SK-N-SH (cell line): ENCODE measurements at regions not wholly inside any gene's neighbourhood (a gene's known extent, or its start where the extent isn't known, plus 50 kb on each side); places are given as distances from the start of the nearest gene placed in this dataset.

Experiments
- CTCF ChIA-PET: fragments of 300-600, 350-600 bp; formaldehyde crosslinking; extraction: SDS; loops from one replicate; lab custom pipeline; 2021; lab: Yijun Ruan, JAX
- POLR2A ChIA-PET: fragments of 350-600 bp; sonication (Branson Sonifier 250); formaldehyde crosslinking; extraction: SDS; loops from one replicate; lab custom pipeline; 2020; ENCODE audit warnings: antibody characterized with exemption, inconsistent platforms; lab: Yijun Ruan, JAX
- DNase-seq: peaks from one replicate; pipeline ENCODE4 v3.0.0; 2012
- H2AFZ ChIP-seq: fragments of 200-600 bp; sonication (generic); 2 replicates; pipeline ENCODE4 v1.8.1; 2016; ENCODE audit warnings: antibody characterized with exemption, mild to moderate bottlenecking, low read depth
- H3F3A ChIP-seq: fragments of 200-600 bp; sonication (generic); replicated peaks from 2 replicates; pipeline ENCODE3; 2016; ENCODE audit warnings: antibody characterized with exemption, mild to moderate bottlenecking; ENCODE audit not compliant: insufficient read depth
- H3K27ac ChIP-seq, 2 experiments: fragments of 200-500 bp in 1 of 2; fragments of 200-600 bp in 1 of 2; sonication (Bioruptor generic) in 1 of 2; sonication (generic), shearing (Covaris generic) in 1 of 2; 2 replicates each; pipeline versions ENCODE4 v1.5.1 to v1.6.1; 2014 to 2016; ENCODE audit warnings: low read depth in 2 of 2, inconsistent platforms in 1 of 2, low read length in 1 of 2, mild to moderate bottlenecking in 1 of 2, mixed read lengths in 1 of 2
- H3K27me3 ChIP-seq: fragments of 200-600 bp; sonication (generic), shearing (Covaris generic); 2 replicates; pipeline ENCODE4 v1.6.1; 2016; ENCODE audit warnings: mixed run types; ENCODE audit not compliant: insufficient read depth
- H3K36me3 ChIP-seq, 2 experiments: fragments of 200-500 bp in 1 of 2; fragments of 200-600 bp in 1 of 2; sonication (Bioruptor generic) in 1 of 2; sonication (generic) in 1 of 2; replicated peaks in 1 of 2; 2 replicates each; pipeline versions ENCODE3 to v1.5.1; 2014 to 2016; ENCODE audit warnings: low read length in 1 of 2, mild to moderate bottlenecking in 1 of 2; ENCODE audit not compliant: insufficient read depth in 2 of 2, control insufficient read depth in 1 of 2
- H3K4me1 ChIP-seq, 2 experiments: fragments of 200-500 bp in 1 of 2; fragments of 200-600 bp in 1 of 2; sonication (Bioruptor generic) in 1 of 2; sonication (generic), shearing (Covaris generic) in 1 of 2; 2 replicates each; pipeline versions ENCODE4 v1.5.1 to v1.6.1; 2014 to 2016; ENCODE audit warnings: low read depth in 1 of 2, low read length in 1 of 2, mixed run types in 1 of 2; ENCODE audit not compliant: insufficient read depth in 2 of 2, control insufficient read depth in 1 of 2
- H3K4me2 ChIP-seq: fragments of 200-600 bp; sonication (generic), shearing (Covaris generic); 2 replicates; pipeline ENCODE4 v1.6.1; 2017; ENCODE audit warnings: mixed run types
- H3K4me3 ChIP-seq, 2 experiments: fragments of 200-500 bp in 1 of 2; fragments of 200-600 bp in 1 of 2; sonication (Bioruptor generic) in 1 of 2; sonication (generic), shearing (Covaris generic) in 1 of 2; 2 replicates each; pipeline versions ENCODE4 v1.5.1 to v1.8.1; 2014 to 2016; ENCODE audit warnings: low read depth in 2 of 2, inconsistent platforms in 1 of 2, low read length in 1 of 2, mild to moderate bottlenecking in 1 of 2, mixed read lengths in 1 of 2, moderate library complexity in 1 of 2
- H3K79me2 ChIP-seq: fragments of 200-600 bp; sonication (generic); 2 replicates; pipeline ENCODE4 v1.8.1; 2017; ENCODE audit warnings: mild to moderate bottlenecking; ENCODE audit not compliant: insufficient read depth
- H3K9ac ChIP-seq: fragments of 200-600 bp; sonication (generic); 2 replicates; pipeline ENCODE4 v1.6.1; 2017; ENCODE audit warnings: mixed run types
- H3K9me2 ChIP-seq: fragments of 200-600 bp; sonication (generic); 2 replicates; pipeline ENCODE4 v1.6.1; 2017; ENCODE audit warnings: mixed run types
- H3K9me3 ChIP-seq: fragments of 200-600 bp; sonication (generic); 2 replicates; pipeline ENCODE4 v1.6.1; 2017; ENCODE audit warnings: mixed run types, mild to moderate bottlenecking, moderate library complexity
- H4K20me1 ChIP-seq: fragments of 200-600 bp; sonication (generic); 2 replicates; pipeline ENCODE4 v1.6.1; 2017; ENCODE audit warnings: mild to moderate bottlenecking, mixed run types; ENCODE audit not compliant: insufficient read depth
- CHD2 ChIP-seq: fragments of 150-350 bp; IDR thresholded peaks from 2 replicates; pipeline ENCODE4 v1.6.1; 2018; ENCODE audit warnings: low read length; ENCODE audit not compliant: partially characterized antibody
- EZH2phosphoT487 ChIP-seq: fragments of 200-600 bp; sonication (generic); IDR thresholded peaks from 2 replicates; pipeline ENCODE4 v1.6.1; 2017; ENCODE audit warnings: low read depth, mixed run types, mild to moderate bottlenecking, antibody characterized with exemption, moderate library complexity, borderline replicate concordance
- FOSL2 ChIP-seq: IDR thresholded peaks from 2 replicates; pipeline ENCODE4 v1.4.0; 2012; ENCODE audit warnings: low read depth, mild to moderate bottlenecking, moderate library complexity, borderline replicate concordance
- MEF2A ChIP-seq: IDR thresholded peaks from 2 replicates; pipeline ENCODE4 v1.4.0; 2012; ENCODE audit warnings: low read depth, borderline replicate concordance
- MXI1 ChIP-seq: IDR thresholded peaks from 2 replicates; pipeline ENCODE4 v1.6.1; 2012; ENCODE audit warnings: mild to moderate bottlenecking, low read depth, low read length, improper control_type of control experiment
- NFIC ChIP-seq: IDR thresholded peaks from 2 replicates; pipeline ENCODE4 v1.4.0; 2012; ENCODE audit warnings: borderline replicate concordance
- NRF1 ChIP-seq: IDR thresholded peaks from 2 replicates; pipeline ENCODE4 v1.6.1; 2012; ENCODE audit warnings: low read depth, mild to moderate bottlenecking, low read length
- POLR2AphosphoS5 ChIP-seq: IDR thresholded peaks from 2 replicates; pipeline ENCODE4 v1.6.1; 2012; ENCODE audit warnings: low read depth, low read length
- RCOR1 ChIP-seq: fragments of 150-350 bp; IDR thresholded peaks from 2 replicates; pipeline ENCODE4 v1.6.1; 2017; ENCODE audit warnings: antibody characterized with exemption, low read length
- RXRA ChIP-seq: IDR thresholded peaks from 2 replicates; pipeline ENCODE4 v1.4.0; 2012; ENCODE audit warnings: low read depth, mild to moderate bottlenecking, borderline replicate concordance
- SMC3 ChIP-seq: IDR thresholded peaks from 2 replicates; pipeline ENCODE4 v1.6.1; 2012; ENCODE audit warnings: low read depth, low read length, improper control_type of control experiment
- TAF1 ChIP-seq: IDR thresholded peaks from 2 replicates; pipeline ENCODE4 v1.6.1; 2012; ENCODE audit warnings: low read depth, mild to moderate bottlenecking, low read length, moderate library complexity, borderline replicate concordance
- TCF12 ChIP-seq: IDR thresholded peaks from 2 replicates; pipeline ENCODE4 v1.4.0; 2012
- TEAD4 ChIP-seq: IDR thresholded peaks from 2 replicates; pipeline ENCODE4 v1.4.0; 2012; ENCODE audit warnings: mild to moderate bottlenecking, borderline replicate concordance; ENCODE audit not compliant: insufficient read depth
- WGBS: methylation state at CpG from one replicate; pipeline ENCODE4 v1.1.6; 2017; ENCODE audit warnings: low lambda C conversion rate; 5-methylcytosine and 5-hydroxymethylcytosine counted together
- TF ChIP-seq, protein P1 (sequence below): IDR thresholded peaks from 2 replicates; pipeline ENCODE4 v1.6.1; 2012; ENCODE audit warnings: mild to moderate bottlenecking, low read depth, low read length, moderate library complexity
- TF ChIP-seq, protein P2 (sequence below): IDR thresholded peaks from 2 replicates; pipeline ENCODE4; 2012
- TF ChIP-seq, protein P3 (sequence below): fragments of 150-350 bp; IDR thresholded peaks from 2 replicates; pipeline ENCODE4 v1.6.1; 2017; ENCODE audit warnings: antibody characterized with exemption, low read length, low read depth, borderline replicate concordance
- TF ChIP-seq, protein P4 (sequence below): IDR thresholded peaks from 2 replicates; pipeline ENCODE4 v1.4.0; 2012; ENCODE audit warnings: low read depth, borderline replicate concordance
- TF ChIP-seq, protein P5 (sequence below): fragments of 150-350 bp; IDR thresholded peaks from 2 replicates; pipeline ENCODE4 v1.6.1; 2016; ENCODE audit warnings: mild to moderate bottlenecking, low read depth, low read length
- TF ChIP-seq, protein P6 (sequence below): IDR thresholded peaks from 2 replicates; pipeline ENCODE4 v1.4.0; 2012; ENCODE audit warnings: low read depth

DNA sequence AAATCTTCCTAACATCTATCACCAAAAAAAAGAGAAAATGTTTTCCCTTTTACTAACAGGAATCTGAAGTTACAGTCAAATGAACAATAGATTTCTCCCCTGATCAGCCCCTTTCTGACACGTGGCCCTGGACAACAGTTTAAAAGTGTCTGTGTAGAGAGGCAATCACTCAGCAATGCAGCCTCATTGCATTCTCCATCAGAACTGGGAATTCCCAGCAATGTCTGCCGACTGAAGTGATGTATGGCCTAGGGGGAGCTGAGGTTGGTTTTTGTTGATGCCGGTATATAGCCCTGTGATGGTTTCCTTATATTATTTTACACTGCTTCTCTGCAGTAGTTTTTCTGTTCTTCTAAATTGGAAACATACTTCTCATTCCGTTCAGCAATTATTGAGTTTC lies 904.3 kb upstream of the CDH8 start:
- ChIA-PET CTCF (no interaction called here), POLR2A (no interaction called here)
- no peak for DNase-seq
- 32% methylated on average over 4 of the region's 4 CpGs for WGBS
- no peaks in the 10 kb centered on the region for H3K36me3 ChIP-seq
- peaks cover 0 to 2% of the 10 kb centered on the region in 2 experiments; a peak in 1 of 4 replicates for H3K4me1 ChIP-seq
- H3K9me2 ChIP-seq, result no peaks in the 10 kb centered on the region
- no peak overlapping the region for H3K4me3 ChIP-seq
- H3K27ac ChIP-seq, result no peak overlapping the region
- no peak overlapping the region for H2AFZ ChIP-seq
- no peaks in the 10 kb centered on the region for H3K27me3 ChIP-seq
- H3K79me2 ChIP-seq, result no peaks in the 10 kb centered on the region
- H3K9me3 ChIP-seq, result no peaks in the 10 kb centered on the region
- H3K9ac ChIP-seq, result no peak overlapping the region
- TF ChIP-seq NRF1, result no peak
- TF ChIP-seq, protein P1, sequence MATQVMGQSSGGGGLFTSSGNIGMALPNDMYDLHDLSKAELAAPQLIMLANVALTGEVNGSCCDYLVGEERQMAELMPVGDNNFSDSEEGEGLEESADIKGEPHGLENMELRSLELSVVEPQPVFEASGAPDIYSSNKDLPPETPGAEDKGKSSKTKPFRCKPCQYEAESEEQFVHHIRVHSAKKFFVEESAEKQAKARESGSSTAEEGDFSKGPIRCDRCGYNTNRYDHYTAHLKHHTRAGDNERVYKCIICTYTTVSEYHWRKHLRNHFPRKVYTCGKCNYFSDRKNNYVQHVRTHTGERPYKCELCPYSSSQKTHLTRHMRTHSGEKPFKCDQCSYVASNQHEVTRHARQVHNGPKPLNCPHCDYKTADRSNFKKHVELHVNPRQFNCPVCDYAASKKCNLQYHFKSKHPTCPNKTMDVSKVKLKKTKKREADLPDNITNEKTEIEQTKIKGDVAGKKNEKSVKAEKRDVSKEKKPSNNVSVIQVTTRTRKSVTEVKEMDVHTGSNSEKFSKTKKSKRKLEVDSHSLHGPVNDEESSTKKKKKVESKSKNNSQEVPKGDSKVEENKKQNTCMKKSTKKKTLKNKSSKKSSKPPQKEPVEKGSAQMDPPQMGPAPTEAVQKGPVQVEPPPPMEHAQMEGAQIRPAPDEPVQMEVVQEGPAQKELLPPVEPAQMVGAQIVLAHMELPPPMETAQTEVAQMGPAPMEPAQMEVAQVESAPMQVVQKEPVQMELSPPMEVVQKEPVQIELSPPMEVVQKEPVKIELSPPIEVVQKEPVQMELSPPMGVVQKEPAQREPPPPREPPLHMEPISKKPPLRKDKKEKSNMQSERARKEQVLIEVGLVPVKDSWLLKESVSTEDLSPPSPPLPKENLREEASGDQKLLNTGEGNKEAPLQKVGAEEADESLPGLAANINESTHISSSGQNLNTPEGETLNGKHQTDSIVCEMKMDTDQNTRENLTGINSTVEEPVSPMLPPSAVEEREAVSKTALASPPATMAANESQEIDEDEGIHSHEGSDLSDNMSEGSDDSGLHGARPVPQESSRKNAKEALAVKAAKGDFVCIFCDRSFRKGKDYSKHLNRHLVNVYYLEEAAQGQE, result no peak
- no peak for TF ChIP-seq TCF12
- TF ChIP-seq EZH2phosphoT487, result no peak
- TF ChIP-seq TAF1, result no peak
- TF ChIP-seq, protein P2, sequence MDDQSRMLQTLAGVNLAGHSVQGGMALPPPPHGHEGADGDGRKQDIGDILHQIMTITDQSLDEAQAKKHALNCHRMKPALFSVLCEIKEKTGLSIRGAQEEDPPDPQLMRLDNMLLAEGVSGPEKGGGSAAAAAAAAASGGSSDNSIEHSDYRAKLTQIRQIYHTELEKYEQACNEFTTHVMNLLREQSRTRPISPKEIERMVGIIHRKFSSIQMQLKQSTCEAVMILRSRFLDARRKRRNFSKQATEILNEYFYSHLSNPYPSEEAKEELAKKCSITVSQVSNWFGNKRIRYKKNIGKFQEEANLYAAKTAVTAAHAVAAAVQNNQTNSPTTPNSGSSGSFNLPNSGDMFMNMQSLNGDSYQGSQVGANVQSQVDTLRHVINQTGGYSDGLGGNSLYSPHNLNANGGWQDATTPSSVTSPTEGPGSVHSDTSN, result no peak
- no peak for TF ChIP-seq FOSL2
- TF ChIP-seq, protein P3, sequence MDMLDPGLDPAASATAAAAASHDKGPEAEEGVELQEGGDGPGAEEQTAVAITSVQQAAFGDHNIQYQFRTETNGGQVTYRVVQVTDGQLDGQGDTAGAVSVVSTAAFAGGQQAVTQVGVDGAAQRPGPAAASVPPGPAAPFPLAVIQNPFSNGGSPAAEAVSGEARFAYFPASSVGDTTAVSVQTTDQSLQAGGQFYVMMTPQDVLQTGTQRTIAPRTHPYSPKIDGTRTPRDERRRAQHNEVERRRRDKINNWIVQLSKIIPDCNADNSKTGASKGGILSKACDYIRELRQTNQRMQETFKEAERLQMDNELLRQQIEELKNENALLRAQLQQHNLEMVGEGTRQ, result no peak
- TF ChIP-seq, protein P4, sequence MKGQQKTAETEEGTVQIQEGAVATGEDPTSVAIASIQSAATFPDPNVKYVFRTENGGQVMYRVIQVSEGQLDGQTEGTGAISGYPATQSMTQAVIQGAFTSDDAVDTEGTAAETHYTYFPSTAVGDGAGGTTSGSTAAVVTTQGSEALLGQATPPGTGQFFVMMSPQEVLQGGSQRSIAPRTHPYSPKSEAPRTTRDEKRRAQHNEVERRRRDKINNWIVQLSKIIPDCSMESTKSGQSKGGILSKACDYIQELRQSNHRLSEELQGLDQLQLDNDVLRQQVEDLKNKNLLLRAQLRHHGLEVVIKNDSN, result no peak
- TF ChIP-seq CHD2, result no peak
- TF ChIP-seq RXRA, result no peak
- TF ChIP-seq RCOR1, result no peak
- TF ChIP-seq MEF2A, result no peak
- TF ChIP-seq MXI1, result no peak
- no peak for TF ChIP-seq POLR2AphosphoS5
- TF ChIP-seq SMC3, result no peak
- no peak for TF ChIP-seq NFIC
- no peak for TF ChIP-seq TEAD4
- TF ChIP-seq, protein P5, sequence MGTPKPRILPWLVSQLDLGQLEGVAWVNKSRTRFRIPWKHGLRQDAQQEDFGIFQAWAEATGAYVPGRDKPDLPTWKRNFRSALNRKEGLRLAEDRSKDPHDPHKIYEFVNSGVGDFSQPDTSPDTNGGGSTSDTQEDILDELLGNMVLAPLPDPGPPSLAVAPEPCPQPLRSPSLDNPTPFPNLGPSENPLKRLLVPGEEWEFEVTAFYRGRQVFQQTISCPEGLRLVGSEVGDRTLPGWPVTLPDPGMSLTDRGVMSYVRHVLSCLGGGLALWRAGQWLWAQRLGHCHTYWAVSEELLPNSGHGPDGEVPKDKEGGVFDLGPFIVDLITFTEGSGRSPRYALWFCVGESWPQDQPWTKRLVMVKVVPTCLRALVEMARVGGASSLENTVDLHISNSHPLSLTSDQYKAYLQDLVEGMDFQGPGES, result no peak
- TF ChIP-seq, protein P6, sequence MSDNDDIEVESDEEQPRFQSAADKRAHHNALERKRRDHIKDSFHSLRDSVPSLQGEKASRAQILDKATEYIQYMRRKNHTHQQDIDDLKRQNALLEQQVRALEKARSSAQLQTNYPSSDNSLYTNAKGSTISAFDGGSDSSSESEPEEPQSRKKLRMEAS, result no peak
- no peaks in the 10 kb centered on the region for H4K20me1 ChIP-seq
- H3K4me2 ChIP-seq, result no peak overlapping the region
- H3F3A ChIP-seq, result no peaks in the 10 kb centered on the region
